ENCODE measurements at regions not wholly inside any gene's neighbourhood (a gene's known extent, or its start where the extent isn't known, plus 50 kb on each side); places are given as distances from the start of the nearest gene placed in this dataset.

DNA sequence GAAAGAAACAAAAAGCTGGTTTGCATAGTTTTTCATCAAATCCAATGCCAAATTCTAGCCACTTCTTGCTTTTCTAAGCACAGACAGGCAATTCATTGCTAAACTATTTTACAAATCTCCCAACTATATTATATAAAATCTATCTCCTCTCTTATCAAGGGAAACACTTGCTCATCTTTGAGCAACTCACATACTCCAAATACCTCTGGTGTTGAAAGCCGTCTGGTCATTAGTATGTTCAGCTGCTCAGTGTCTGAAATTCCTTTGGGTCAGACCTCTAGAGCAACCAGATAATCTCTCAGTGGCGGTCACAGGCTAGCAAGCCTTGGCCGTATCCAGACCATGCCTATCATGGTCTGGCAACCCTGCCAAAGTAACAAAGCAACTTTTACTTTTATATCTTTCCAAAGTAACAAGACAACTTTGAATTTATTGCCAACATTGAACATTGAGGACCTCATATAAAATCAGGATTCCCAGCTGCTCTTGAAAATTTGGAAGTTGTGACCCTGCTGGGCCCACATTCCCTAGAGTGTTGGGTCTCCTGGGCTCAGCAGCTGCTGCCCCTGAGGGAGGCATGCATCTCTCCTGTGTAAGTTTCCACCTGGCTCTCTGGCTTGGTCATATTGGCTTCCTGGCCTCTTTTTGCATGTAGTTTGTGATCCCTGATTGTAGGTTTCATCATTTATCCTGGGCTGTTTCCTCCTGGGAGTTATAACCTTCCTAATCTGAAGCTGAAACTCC is 56.8 kb upstream of the LANCL2 start (continued):
- TF ChIP-seq CHD7 (IDR thresholded peaks at IDR 0.05; ENCODE audit: insufficient replicate concordance, low read length) = no peak
- no peak for TF ChIP-seq CHD2 (IDR thresholded peaks at IDR 0.05; ENCODE audit: low read length)
- no peak for TF ChIP-seq POU5F1 (IDR thresholded peaks at IDR 0.05; ENCODE audit: low read depth, low read length)
- no peak for TF ChIP-seq CREB1 (IDR thresholded peaks at IDR 0.05)
- TF ChIP-seq CBX5 (IDR thresholded peaks at IDR 0.05; ENCODE audit: low read depth, low read length) = no peak
- TF ChIP-seq FOSL1 (IDR thresholded peaks at IDR 0.05; ENCODE audit: insufficient read depth, low read depth, low read length) = no peak
- no peak for TF ChIP-seq CTBP2 (IDR thresholded peaks at IDR 0.05; ENCODE audit: borderline replicate concordance, insufficient read depth, insufficient read length, low read length)
- TF ChIP-seq TBP (IDR thresholded peaks at IDR 0.05; ENCODE audit: low read depth, low read length) = no peak
- TF ChIP-seq USF2 (IDR thresholded peaks at IDR 0.05; ENCODE audit: low read length) = no peak

Data from H1 (cell line).